ENCODE measurements at regions not wholly inside any gene's neighbourhood (a gene's known extent, or its start where the extent isn't known, plus 50 kb on each side); places are given as distances from the start of the nearest gene placed in this dataset.

- DNase-seq (ENCODE audit: low read depth, low spot score), result no peak
Measured at GRCh38 chr2:48107326-48107925, 201.1 kb upstream of the FBXO11 start.

GRCh38 chr2:48108455-48108854 is 202.2 kb upstream of the FBXO11 start:
- no peak for DNase-seq (ENCODE audit: low read depth, low spot score)

GRCh38 chr2:48109491-48110204 is 203.3 kb upstream of the FBXO11 start:
- no peak for DNase-seq (ENCODE audit: low read depth, low spot score)

- DNase-seq (ENCODE audit: low read depth, low spot score), result no peak
Measured at GRCh38 chr2:48110492-48110891, 204.0 kb upstream of the FOXN2 start.

- no peak for DNase-seq (ENCODE audit: low read depth, low spot score)
Measured at GRCh38 chr2:48112911-48113680, 201.4 kb upstream of the FOXN2 start.

GRCh38 chr2:48113767-48114166 is 200.7 kb upstream of the FOXN2 start:
- DNase-seq (ENCODE audit: low read depth, low spot score), result no peak

- no peak for DNase-seq (ENCODE audit: low read depth, low spot score)
Measured at GRCh38 chr2:48114256-48114655, 200.2 kb upstream of the FOXN2 start.

GRCh38 chr2:48116497-48116896 is 198.0 kb upstream of the FOXN2 start:
- DNase-seq (ENCODE audit: low read depth, low spot score), result no peak

GRCh38 chr2:48118895-48119294 is 195.6 kb upstream of the FOXN2 start:
- no peak for DNase-seq (ENCODE audit: low read depth, low spot score)

- no peak for DNase-seq (ENCODE audit: low read depth, low spot score)
Measured at GRCh38 chr2:48120112-48120511, 194.4 kb upstream of the FOXN2 start.

- DNase-seq (ENCODE audit: low read depth, low spot score), result no peak
Measured at GRCh38 chr2:48120759-48121242, 193.7 kb upstream of the FOXN2 start.

GRCh38 chr2:48122166-48122565 is 192.3 kb upstream of the FOXN2 start:
- DNase-seq (ENCODE audit: low read depth, low spot score), result no peak

- no peak for DNase-seq (ENCODE audit: low read depth, low spot score)
Measured at GRCh38 chr2:48124592-48124991, 189.9 kb upstream of the FOXN2 start.

- DNase-seq (ENCODE audit: low read depth, low spot score), result no peak
Measured at GRCh38 chr2:48126162-48126561, 188.3 kb upstream of the FOXN2 start.

GRCh38 chr2:48127612-48128191 is 186.8 kb upstream of the FOXN2 start:
- no peak for DNase-seq (ENCODE audit: low read depth, low spot score)

GRCh38 chr2:48129293-48129950 is 185.1 kb upstream of the FOXN2 start:
- no peak for DNase-seq (ENCODE audit: low read depth, low spot score)

- DNase-seq (ENCODE audit: low read depth, low spot score), result no peak
Measured at GRCh38 chr2:48131539-48132270, 182.8 kb upstream of the FOXN2 start.

GRCh38 chr2:48132271-48132625 is 182.2 kb upstream of the FOXN2 start:
- DNase-seq (ENCODE audit: low read depth, low spot score), result no peak

- no peak for DNase-seq (ENCODE audit: low read depth, low spot score)
Measured at GRCh38 chr2:48134704-48135103, 179.8 kb upstream of the FOXN2 start.

- DNase-seq (ENCODE audit: low read depth, low spot score), result no peak
Measured at GRCh38 chr2:48135797-48136196, 178.7 kb upstream of the FOXN2 start.

- no peak for DNase-seq (ENCODE audit: low read depth, low spot score)
Measured at GRCh38 chr2:48137829-48138228, 176.7 kb upstream of the FOXN2 start.

All from brain pericyte (primary cell).